ENCODE measurements at regions not wholly inside any gene's neighbourhood (a gene's known extent, or its start where the extent isn't known, plus 50 kb on each side); places are given as distances from the start of the nearest gene placed in this dataset.

- TF ChIP-seq POLR2AphosphoS5 (IDR thresholded peaks at IDR 0.05; ENCODE audit: low read depth, low read length), result no peak
- TF ChIP-seq POLR2A (IDR thresholded peaks at IDR 0.05; ENCODE audit: low read depth, low read length), result no peak
These were observed 154.3 kb downstream of the VRK1 start for GRCh38 chr14:96951511-96951910.

All from GM12891 (cell line).